M059J (cell line): ENCODE measurements at regions not wholly inside any gene's neighbourhood (a gene's known extent, or its start where the extent isn't known, plus 50 kb on each side); places are given as distances from the start of the nearest gene placed in this dataset.

Experiments
- DNase-seq: peaks from one replicate; pipeline ENCODE4 v3.0.0-alpha.2; 2012; ENCODE audit warnings: low read depth

DNA sequence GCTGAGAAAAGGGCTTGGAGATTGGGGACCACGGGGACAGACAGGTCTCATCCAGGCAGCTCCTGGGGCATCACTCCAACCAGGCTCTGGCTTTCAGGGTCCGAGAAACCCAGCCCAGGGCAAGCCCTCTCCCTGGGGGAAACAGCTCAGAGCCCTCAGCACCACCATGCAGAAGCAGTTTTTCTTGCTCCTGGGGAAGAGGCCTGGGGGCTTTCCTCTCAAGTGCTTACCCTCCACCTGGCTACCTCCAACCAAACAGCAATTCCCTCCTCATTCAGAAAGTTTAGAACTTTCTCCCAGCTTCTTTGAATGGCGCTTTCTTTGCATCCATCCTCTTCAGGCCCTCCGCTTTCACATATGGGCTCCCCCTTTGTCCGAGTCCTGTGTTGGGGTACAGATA is 110.4 kb upstream of the PHACTR3 start:
- no peak for DNase-seq

DNA sequence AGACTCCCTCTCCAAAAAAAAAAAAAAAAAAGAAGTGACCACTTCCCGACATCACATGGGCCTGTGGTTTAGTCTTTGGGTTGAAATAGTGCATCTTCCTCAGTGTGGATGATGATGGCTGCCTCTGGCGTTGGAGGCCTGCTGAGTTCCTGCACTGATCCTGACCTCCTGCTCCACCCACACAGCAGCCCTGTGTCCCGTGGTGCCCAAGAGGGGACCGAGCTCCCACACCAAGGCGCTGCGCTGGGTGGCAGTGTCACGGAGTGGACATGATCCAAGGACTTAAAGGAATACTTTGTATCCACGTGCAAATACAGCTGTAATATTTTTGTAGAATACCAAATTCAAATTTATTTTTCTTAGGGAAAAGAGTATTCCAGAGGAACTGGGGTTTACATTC is 109.2 kb upstream of the PHACTR3 start:
- DNase-seq, result no peak

DNA sequence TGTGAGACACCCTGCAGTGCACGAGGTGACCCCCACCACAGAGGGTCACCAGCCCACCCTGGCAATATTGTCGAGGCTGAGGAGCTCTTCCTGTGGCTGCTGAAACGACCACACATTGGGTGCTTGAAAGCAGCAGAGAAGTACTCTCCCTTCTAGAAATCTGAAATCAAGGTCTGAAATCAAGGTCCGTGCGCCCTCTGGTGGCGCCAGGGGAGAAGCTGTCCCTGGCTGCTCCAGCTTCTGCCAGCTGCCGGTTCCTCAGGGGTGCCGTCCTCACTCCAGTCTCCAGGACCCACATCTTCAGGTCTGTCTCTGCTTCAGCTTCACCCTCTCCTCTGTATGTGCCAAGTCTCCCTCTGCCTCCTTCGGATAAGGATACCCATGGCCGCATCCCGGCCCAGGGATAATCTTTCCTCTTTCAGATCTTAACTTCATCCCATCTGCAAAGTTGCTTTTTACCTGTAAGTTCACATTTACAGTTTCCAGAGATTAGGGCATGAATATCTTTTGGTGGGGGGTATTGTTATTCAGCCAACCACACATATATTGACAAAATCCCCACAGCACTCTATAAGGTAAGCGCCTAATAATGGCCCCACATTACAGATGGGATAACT is 108.3 kb upstream of the PHACTR3 start:
- peak; percentile 69 for DNase-seq

DNA sequence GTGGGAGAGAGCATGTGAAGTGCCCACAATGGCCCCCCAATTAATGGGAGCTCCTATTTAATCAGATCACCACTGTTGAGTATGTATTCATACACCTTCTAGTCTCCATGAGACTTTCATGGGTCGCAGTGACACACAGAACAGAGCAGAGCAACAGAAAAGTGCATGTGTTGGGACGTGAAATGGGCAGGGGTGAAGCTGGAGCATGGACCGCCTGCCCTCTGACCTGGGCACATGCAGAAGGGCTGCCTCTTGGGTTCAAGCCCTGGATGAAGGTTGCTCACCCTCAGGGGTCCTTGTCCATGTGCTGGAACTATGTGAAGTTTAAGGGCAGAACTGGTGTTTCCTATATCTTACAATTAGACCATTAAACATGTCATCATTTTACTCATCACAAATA is 106.0 kb upstream of the PHACTR3 start:
- no peak for DNase-seq

DNA sequence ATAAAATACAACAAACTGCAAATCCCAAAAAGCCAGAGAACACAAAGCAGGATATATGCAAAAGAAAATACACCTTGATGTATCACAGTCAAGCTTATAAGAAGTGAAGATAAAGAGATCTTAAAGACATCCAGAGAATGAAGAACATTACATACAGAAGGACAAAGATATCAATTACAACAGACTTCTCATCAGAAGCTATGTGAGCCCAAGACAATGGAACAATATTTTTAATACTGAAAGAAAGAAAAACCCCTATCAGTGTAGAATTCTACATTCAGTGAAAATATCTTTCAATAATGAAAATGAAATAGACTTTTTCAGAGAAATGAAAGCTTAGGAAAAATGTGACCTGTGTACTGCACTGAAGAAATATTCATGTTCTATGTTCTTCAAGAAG is 104.5 kb upstream of the PHACTR3 start:
- DNase-seq, result no peak

DNA sequence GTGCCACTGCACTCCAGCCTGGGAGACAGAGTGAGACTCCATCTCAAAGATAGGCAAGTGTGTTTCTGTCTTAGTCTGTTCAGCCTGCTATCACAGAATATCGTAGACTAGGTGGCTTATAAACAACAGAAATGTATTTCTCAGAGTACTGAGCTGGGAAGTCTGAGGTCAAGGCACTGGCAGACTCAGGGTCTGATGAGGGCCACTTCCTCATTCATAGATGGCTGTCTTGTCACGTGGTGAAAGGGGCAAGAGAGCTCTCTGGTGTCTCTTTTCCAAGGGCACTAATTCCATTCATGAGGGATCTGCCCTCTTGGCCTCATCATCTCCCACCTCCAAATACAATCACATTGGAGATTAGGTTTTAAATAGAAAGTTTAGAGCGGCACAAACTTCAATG is 95.6 kb upstream of the PHACTR3 start:
- DNase-seq, result no peak

DNA sequence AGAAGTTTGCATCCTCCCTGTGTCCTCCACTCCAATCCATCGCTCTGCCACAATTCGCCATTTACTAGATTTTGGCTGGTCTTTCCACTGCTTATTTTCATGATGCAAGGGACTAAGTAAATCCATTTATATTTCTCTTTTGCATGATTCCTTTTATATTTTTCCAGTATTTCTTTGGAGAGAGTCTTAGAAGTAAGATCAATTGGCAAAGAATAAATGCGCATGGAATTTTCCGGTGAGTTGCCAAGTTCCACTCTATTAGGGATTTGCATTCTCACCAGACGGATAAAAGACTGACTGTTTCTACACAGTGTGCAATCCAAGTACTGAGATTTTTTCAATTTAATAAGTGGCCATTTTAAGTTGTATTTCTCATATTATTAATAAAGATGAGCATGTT is 91.7 kb upstream of the PHACTR3 start:
- no peak for DNase-seq

DNA sequence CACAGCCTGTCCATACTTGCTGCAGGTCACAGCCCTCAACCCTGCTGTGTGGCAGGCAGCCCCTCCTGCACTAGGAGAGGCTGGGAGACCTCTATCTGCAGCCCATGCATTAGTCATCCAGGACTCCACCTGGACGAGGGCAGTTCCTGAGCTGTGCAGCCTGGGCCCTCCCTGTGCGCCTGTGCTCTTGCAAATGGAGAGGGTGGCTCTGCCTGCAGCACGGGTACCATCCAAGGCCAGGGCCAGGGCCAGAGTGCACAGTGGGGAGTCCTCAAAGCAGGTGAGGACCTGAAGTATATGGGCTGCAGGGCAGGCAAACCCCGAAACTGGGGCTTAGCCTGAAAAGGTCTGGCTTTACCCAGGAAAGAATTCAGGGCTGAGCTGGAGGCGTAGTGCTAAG is 89.8 kb upstream of the PHACTR3 start:
- DNase-seq, result no peak

DNA sequence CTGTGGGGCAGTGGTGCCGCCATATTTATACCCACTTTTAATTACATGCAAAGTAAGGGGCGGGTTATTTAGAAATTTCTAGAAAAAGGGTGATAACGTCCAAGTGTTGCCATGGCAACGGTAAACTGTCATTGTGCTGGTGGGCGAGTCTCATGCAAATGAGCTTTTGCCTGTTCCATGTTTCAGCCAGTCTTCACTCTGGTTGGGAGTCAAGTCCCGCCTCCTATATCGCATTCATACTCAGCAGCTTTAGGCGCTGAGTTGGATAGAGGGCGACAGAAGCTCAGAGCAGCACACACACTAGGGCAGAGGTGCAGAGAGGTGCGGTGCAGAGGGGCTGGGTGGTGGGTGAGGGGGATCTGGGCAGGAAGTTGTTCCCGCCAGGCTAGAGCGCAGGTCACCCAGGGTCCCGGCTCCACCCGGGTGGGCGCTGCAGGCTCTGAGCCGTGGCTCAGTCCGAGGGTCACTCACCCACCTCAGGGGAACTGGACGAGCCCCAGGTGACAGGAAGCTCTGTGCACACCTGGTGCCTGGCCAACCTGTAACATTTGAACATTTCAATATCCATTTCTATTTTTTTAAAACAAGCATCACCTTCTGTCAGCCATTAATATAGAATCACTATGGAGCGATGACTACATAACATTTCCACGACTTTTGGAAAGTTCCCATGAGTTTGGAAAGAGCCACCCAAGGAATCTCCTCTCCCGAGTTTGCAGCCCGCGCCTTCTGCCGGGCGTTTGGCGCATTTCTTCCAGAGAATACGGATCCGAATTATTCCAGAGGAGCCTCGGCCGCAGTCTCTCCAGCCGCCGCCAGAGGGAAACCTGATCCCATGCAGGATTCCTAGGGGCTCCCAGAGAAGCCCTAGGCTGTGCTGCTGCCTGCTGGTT is 89.1 kb upstream of the PHACTR3 start:
- DNase-seq, result peak; percentile 71

DNA sequence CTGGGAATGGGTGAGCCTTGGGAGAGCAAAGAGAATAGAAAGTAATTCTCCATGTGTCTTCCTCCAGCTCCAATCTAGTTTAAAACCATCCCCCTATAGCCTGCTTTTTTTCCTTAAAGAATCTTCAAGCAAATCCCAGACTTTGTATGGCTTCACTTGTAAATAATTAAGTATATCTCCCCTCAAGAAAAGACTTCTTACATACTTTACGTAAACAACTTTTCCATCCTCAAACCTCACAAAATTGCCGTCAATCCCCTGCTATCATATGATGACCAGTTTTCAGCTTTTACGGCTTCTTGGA is 88.5 kb upstream of the PHACTR3 start:
- DNase-seq, result no peak

DNA sequence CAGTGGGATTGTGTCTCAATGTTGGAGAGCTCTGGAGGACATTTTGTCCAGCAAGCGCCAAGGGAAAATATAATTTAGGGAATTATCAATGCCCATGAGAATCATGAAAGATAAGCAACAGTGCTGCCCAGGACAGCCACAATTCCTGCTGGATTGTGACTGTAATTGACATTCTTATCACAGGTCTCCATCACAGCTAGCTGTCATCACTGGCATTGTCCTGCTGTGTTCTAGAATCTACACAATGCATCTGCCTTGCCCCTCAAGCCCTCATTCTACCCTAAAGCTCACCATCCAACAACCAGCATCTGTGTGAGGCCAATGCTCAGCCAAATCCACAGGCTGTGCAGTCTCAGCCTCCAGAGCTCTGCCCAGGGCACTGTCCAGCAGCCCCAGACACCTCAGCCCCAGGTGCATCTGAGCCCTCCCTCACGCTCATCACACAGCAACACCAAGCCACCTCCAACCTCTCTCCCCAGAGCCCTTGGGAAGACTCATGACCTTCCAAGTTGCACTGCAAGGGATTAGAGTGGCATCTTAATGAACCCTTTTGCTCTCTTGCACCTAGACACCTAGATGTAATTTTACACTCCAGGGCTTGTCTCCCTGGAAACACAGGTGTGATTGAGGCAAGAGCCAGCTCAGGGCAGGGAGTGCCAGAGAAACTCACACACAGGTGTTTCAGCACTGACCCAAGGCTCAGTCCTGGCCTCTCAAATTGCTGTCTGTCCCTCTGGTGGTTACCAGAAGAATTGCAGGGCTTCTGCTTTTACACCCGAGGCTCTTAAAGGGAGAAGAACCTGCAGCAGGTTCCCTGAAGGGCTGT is 85.2 kb upstream of the PHACTR3 start:
- peak; percentile 56 for DNase-seq

DNA sequence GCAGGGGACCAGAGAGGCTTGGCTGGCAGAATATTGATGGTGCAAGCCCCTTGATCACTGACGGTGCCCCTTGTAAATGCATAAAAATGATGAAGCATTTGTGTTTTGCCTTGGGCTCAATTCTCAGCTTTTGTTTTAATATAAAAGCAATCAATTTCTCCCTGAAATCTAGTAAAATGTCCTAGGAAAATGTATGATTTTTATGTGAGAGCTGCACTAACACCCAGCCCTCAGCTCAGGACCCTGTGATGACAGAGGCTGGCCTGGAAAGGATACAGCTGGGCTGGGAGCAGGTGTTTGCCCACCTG is 84.7 kb upstream of the PHACTR3 start:
- DNase-seq, result no peak

DNA sequence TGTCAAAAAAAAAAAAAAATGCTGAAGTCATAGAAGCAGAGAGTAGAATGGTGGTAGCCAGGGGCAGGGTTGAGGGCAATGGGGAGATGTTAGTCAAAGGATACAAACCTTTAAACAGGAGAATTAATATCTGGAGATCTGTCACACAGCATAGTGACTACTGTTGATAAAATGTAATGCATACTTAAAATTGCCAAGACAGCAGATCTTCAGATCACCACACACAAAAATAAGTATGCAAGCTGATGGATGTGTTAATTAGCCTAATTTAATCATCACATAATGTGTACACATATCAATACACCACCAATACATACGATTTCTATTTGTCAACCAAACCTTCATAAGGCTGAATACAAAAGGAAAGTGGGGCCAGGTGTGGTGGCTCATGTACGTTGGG is 83.5 kb upstream of the PHACTR3 start:
- no peak for DNase-seq

DNA sequence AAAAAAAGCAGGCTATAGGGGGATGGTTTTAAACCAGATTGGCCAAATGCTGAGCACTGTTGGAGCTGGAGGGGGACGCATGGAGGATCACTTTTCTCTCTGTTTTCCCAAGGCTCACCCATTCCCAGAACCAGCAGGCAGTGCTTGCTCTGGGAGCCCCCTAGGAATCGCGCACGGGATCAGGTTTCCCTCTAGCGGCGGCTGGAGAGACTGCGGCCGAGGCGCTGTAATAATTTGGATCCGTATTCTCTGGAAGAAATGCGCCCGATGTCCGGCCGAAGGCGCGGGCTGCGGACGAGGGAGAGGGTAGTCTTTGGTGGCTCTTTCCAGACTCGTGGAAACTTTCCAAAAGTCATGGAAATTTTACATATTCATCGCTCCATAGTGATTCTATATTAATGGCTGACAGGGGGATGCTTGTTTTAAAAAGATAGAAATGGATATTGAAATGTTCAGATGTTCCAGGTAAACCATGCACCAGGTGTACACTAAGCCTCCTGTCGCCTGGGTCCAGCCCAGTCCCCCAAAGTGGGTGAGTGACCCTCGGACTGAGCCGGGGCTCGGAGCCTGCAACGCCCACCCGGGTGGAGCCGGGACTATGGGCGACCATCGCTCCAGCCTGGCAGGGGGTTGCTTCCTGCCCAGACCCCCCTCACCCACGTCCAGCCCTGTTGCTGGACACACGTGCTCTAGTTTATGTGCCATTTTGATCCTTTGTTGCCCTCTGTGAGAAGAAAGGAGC is 78.7 kb upstream of the PHACTR3 start:
- peak; percentile 48 for DNase-seq

DNA sequence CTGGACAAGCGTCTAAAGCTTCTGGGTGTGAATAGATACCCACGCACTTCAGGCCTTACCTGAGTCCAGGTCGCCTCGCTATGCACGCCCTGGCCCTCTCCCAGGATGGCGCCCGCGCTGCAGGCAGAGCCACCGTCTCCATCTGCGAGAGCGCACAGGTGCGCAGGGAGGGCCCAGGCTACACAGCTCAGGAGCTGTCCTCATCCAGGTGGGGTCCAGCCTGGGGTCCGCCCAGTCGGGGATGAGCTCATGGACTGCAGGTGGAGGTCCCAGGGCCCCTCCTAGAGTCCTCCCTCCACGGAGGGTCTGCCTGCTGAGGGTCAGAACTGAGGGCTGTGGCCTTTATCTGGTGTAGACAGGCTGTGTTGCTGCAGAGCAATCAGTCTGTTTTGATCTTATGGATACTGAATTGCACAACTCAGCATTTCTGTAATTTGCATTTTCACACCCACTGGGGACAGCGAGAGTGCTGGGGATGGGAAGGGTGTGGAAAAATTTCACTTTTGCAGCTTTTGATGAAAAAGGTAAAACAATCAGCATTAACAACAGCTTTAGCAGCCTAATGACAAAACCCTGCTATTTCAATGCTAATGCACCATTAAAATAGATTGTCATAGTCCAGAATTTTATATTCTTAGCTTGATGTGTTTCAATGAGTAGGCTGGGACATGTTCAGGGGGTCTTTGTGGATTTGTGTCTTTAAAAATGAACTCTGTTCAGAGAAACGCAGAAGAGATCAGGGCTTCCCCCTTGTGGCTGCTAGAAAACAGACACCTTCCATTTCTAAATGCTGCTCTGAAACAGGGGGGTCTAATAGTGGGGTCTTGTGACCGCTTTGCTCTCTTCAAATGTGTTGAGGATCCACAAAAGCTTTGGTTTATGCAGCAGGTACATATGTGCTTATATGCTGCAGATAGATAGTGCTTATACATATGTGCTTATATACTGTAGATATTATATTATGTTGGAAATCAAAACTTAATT is 77.8 kb upstream of the PHACTR3 start:
- DNase-seq, result no peak

DNA sequence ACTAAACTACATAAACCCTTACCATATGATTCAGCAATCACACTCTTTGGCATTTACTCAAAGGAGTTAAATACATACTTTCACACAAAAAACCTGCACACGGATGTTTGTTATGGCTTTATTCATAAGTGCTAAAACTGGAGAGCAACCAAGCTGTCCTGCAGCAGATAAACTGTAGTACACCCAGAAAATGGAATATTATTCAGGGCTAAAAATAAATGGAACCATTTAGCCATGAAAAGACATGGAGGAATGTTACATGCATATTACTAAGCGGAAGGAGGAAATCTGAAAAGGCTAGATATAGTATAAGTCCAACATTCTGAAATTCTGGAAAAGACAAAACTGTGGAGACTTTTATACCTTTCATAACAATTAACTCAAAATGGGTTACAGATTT is 73.6 kb upstream of the PHACTR3 start:
- DNase-seq, result no peak

DNA sequence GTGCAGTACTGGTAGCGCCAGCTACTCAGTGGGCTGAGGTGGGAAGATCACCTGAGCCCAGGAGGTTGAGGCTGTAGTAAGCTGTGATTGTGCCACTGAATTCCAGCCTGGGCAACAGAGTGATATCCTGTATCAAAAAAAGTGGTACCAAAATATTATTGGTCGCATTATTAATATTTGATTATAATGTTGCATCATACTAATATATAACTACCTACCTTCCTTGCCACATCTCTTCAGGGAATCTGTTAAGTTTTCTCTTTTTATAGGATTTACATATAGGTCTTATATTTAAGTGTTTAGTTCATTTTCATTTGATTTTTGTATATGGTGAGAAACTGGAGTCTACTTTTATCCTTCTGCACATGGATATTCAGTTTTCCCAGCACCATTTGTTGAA is 66.3 kb upstream of the PHACTR3 start:
- no peak for DNase-seq

DNA sequence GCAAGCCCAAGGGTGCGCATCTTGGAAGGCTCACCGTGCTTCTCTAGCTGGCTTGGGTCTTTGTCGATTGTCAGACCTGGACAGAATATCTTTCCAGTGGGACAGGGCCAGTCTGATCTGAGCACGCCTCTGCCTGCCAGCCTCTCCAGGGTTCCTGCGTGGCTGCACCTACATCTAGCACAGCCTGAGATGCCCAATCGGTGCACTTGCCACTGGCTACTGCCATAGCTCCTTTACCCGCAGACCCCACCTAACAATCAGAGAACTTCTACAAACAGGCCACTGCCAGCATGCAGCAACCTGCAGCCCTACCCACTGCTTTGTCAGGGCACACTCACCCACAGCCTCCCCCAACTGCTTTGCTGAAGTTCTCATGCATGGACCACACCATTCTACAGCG is 56.7 kb upstream of the PHACTR3 start:
- DNase-seq, result no peak
